ENCODE measurements at regions not wholly inside any gene's neighbourhood (a gene's known extent, or its start where the extent isn't known, plus 50 kb on each side); places are given as distances from the start of the nearest gene placed in this dataset.
"Not testable (repeated sequence)": the region's sequence is repeated elsewhere in the genome, so short reads cannot be mapped to it uniquely, and the experiment has no call there.

- TF ChIP-seq MAX (IDR thresholded peaks at IDR 0.05) (no peak), TAF1 (IDR thresholded peaks at IDR 0.05; ENCODE audit: low read depth, low read length) (no peak), CHD1 (IDR thresholded peaks at IDR 0.05; ENCODE audit: low read depth, low read length) (no peak), TCF12 (IDR thresholded peaks at IDR 0.05; ENCODE audit: low read depth, low read length) (no peak), E2F6 (IDR thresholded peaks at IDR 0.05) (no peak)
These were observed 317.1 kb upstream of the SPRED2 start (continued) for GRCh38 chr2:65749545-65749944.

- H3K36me3 ChIP-seq (ENCODE audit: control insufficient read depth in 2 of 4, insufficient read depth in 4 of 4, low read length in 3 of 4); H3K27ac ChIP-seq (ENCODE audit: low read depth, low read length); H3K9me3 ChIP-seq (ENCODE audit: insufficient read depth in 2 of 2, low read depth in 1 of 2, low read length in 1 of 2); H3K4ac ChIP-seq (replicated peaks; ENCODE audit: insufficient read length, low read depth, low read length); H2AFZ ChIP-seq (ENCODE audit: low read length); H4K5ac ChIP-seq (ENCODE audit: insufficient read length, low read depth, low read length); H3K14ac ChIP-seq (ENCODE audit: insufficient read length); H3K4me1 ChIP-seq (replicated peaks in 1 of 4; ENCODE audit: control insufficient read depth in 3 of 4, insufficient read depth in 4 of 4, low read length in 3 of 4); H3K79me2 ChIP-seq (ENCODE audit: control insufficient read depth in 1 of 2, insufficient read depth in 2 of 2, low read length in 2 of 2); H4K20me1 ChIP-seq (replicated peaks in 1 of 2; ENCODE audit: control insufficient read depth in 1 of 2, insufficient read depth in 2 of 2, low read length in 2 of 2); H2BK15ac ChIP-seq (ENCODE audit: low read length); H4K8ac ChIP-seq (ENCODE audit: extremely low read depth, insufficient read depth, low read length); H3K4me3 ChIP-seq (ENCODE audit: extremely low read depth in 1 of 4, insufficient read depth in 2 of 4, low read depth in 3 of 4, low read length in 4 of 4); H3K79me1 ChIP-seq (ENCODE audit: low read depth, low read length); H2BK120ac ChIP-seq (replicated peaks; ENCODE audit: low read depth, low read length); H3K23ac ChIP-seq (ENCODE audit: insufficient read length); H2AK5ac ChIP-seq (ENCODE audit: low read depth, low read length); H4K91ac ChIP-seq (replicated peaks; ENCODE audit: insufficient read length, low read length); H2BK12ac ChIP-seq (ENCODE audit: low read depth, low read length); H2BK20ac ChIP-seq (ENCODE audit: low read length); H3K23me2 ChIP-seq (ENCODE audit: low read depth, low read length); DNase-seq (ENCODE audit: low read depth in 1 of 2, low spot score in 2 of 2); H3K27me3 ChIP-seq (replicated peaks in 1 of 4; ENCODE audit: control insufficient read depth in 3 of 4, extremely low read depth in 1 of 4, insufficient read depth in 3 of 4, low read length in 3 of 4); H3K9ac ChIP-seq (replicated peaks in 1 of 4; ENCODE audit: extremely low read depth in 1 of 4, low read depth in 3 of 4, low read length in 3 of 4); H3K56ac ChIP-seq (replicated peaks; ENCODE audit: insufficient read length, low read depth, low read length); H2BK5ac ChIP-seq (ENCODE audit: low read depth, low read length); FAIRE-seq; POLR2A ChIA-PET (ENCODE audit: partially characterized antibody); H3K18ac ChIP-seq (ENCODE audit: extremely low read depth, low read length); H3K4me2 ChIP-seq (ENCODE audit: insufficient read depth in 1 of 2, low read depth in 2 of 2, low read length in 2 of 2): not testable (repeated sequence)
- CTCF ChIA-PET (ENCODE audit: partially characterized antibody) = interaction anchor here (0.7 kb wide), 1 partner anchor 55 kb away, joined by 6 read pairs; no protein-coding TSS in a partner anchor
- 65% methylated on average over 4 of the region's 4 CpGs; no CpG with 5 or more reads in 1 of the 2 experiments for WGBS, 2 experiments (ENCODE audit: extremely low coverage in 1 of 2, insufficient coverage in 1 of 2, insufficient read length in 1 of 2, insufficient replicate concordance in 2 of 2, low coverage in 1 of 2, low lambda C conversion rate in 2 of 2, missing lambda C conversion rate in 1 of 2)
These were observed 315.5 kb upstream of the SPRED2 start for GRCh38 chr2:65747875-65748274.
